H9 (cell line): ENCODE measurements at regions not wholly inside any gene's neighbourhood (a gene's known extent, or its start where the extent isn't known, plus 50 kb on each side); places are given as distances from the start of the nearest gene placed in this dataset.

Source experiments
- DNase-seq: peaks from one replicate; pipeline ENCODE4 v3.0.0-alpha.2; 2017
- H2AFZ ChIP-seq: one replicate; pipeline ENCODE4 v1.6.1; 2013; ENCODE audit warnings: mild to moderate bottlenecking, low read length, control low read depth, moderate library complexity
- H2AK5ac ChIP-seq: 2 replicates; pipeline ENCODE4 v1.6.1; 2013; ENCODE audit warnings: low read length, control low read depth, mixed read lengths; ENCODE audit not compliant: insufficient read length
- H2BK120ac ChIP-seq: one replicate; pipeline ENCODE4 v1.6.1; 2013; ENCODE audit warnings: low read depth, mild to moderate bottlenecking, low read length, control low read depth, inconsistent platforms; ENCODE audit not compliant: poor library complexity, severe bottlenecking
- H2BK12ac ChIP-seq: 2 replicates; pipeline ENCODE4 v1.6.1; 2013; ENCODE audit warnings: low read length, control low read depth, mixed read lengths, low read depth; ENCODE audit not compliant: insufficient read length
- H2BK15ac ChIP-seq: 2 replicates; pipeline ENCODE4 v1.6.1; 2013; ENCODE audit warnings: low read depth, low read length, control low read depth
- H2BK20ac ChIP-seq: one replicate; pipeline ENCODE4 v1.6.1; 2013; ENCODE audit warnings: low read depth, mild to moderate bottlenecking, low read length, control low read depth, inconsistent platforms; ENCODE audit not compliant: poor library complexity, severe bottlenecking
- H2BK5ac ChIP-seq: 2 replicates; pipeline ENCODE4 v1.6.1; 2013; ENCODE audit warnings: low read length, control low read depth, mixed read lengths; ENCODE audit not compliant: insufficient read length
- H3K14ac ChIP-seq: 2 replicates; pipeline ENCODE4 v1.6.1; 2013; ENCODE audit warnings: low read length, control low read depth; ENCODE audit not compliant: insufficient read depth
- H3K18ac ChIP-seq: 2 replicates; pipeline ENCODE4 v1.6.1; 2013; ENCODE audit warnings: low read depth, mild to moderate bottlenecking, mixed read lengths, low read length, control low read depth; ENCODE audit not compliant: insufficient read length
- H3K23ac ChIP-seq: 2 replicates; pipeline ENCODE4 v1.6.1; 2013; ENCODE audit warnings: low read length, control low read depth, mixed read lengths, low read depth; ENCODE audit not compliant: insufficient read length
- H3K23me2 ChIP-seq: 2 replicates; pipeline ENCODE4 v1.6.1; 2013; ENCODE audit warnings: low read depth, mild to moderate bottlenecking, mixed read lengths, low read length, control low read depth; ENCODE audit not compliant: insufficient read length, poor library complexity, severe bottlenecking
- H3K27ac ChIP-seq: 2 replicates; pipeline ENCODE4 v1.5.1; 2013; ENCODE audit warnings: low read length, control low read depth, mixed read lengths, low read depth; ENCODE audit not compliant: insufficient read length
- H3K27me3 ChIP-seq: 2 replicates; pipeline ENCODE4 v1.6.1; 2013; ENCODE audit warnings: low read length, control low read depth, inconsistent platforms; ENCODE audit not compliant: insufficient read depth
- H3K4ac ChIP-seq: 2 replicates; pipeline ENCODE4 v1.6.1; 2013; ENCODE audit warnings: low read depth, mild to moderate bottlenecking, control low read depth, inconsistent platforms, low read length, moderate library complexity
- H3K4me1 ChIP-seq: 2 replicates; pipeline ENCODE4 v1.6.1; 2013; ENCODE audit warnings: low read length, control low read depth, inconsistent platforms; ENCODE audit not compliant: insufficient read depth
- H3K4me2 ChIP-seq: 2 replicates; pipeline ENCODE4 v1.6.1; 2013; ENCODE audit warnings: low read length, control low read depth, mixed read lengths; ENCODE audit not compliant: insufficient read length, insufficient read depth
- H3K56ac ChIP-seq: 2 replicates; pipeline ENCODE4 v1.6.1; 2013; ENCODE audit warnings: low read depth, mild to moderate bottlenecking, mixed read lengths, low read length, control low read depth; ENCODE audit not compliant: insufficient read length
- H3K79me1 ChIP-seq: 2 replicates; pipeline ENCODE4 v1.6.1; 2013; ENCODE audit warnings: low read depth, mild to moderate bottlenecking, moderate library complexity, low read length, control low read depth, inconsistent platforms; ENCODE audit not compliant: insufficient read depth, poor library complexity, severe bottlenecking
- H3K79me2 ChIP-seq: 2 replicates; pipeline ENCODE4 v1.6.1; 2013; ENCODE audit warnings: low read length, control low read depth, inconsistent platforms; ENCODE audit not compliant: insufficient read depth
- H3K9ac ChIP-seq: 2 replicates; pipeline ENCODE4 v1.6.1; 2013; ENCODE audit warnings: low read length, control low read depth, mixed read lengths; ENCODE audit not compliant: insufficient read length; ENCODE audit errors: extremely low read depth
- H3K9me3 ChIP-seq: one replicate; pipeline ENCODE4 v1.6.1; 2013; ENCODE audit warnings: low read depth, low read length, inconsistent platforms; ENCODE audit not compliant: control insufficient read depth
- H3T11ph ChIP-seq: one replicate; pipeline ENCODE4 v1.6.1; 2013; ENCODE audit warnings: mild to moderate bottlenecking, low read length, control low read depth, inconsistent platforms
- H4K20me1 ChIP-seq: one replicate; pipeline ENCODE4 v1.6.1; 2013; ENCODE audit not compliant: control insufficient read depth, insufficient read length, insufficient read depth
- H4K5ac ChIP-seq: 2 replicates; pipeline ENCODE4 v1.6.1; 2013; ENCODE audit warnings: low read depth, mild to moderate bottlenecking, mixed read lengths, low read length, control low read depth; ENCODE audit not compliant: insufficient read length
- H4K8ac ChIP-seq: replicated peaks from 2 replicates; pipeline ENCODE4 v1.6.1; 2013; ENCODE audit warnings: low read length, control low read depth, mixed read lengths, low read depth; ENCODE audit not compliant: insufficient read length
- H4K91ac ChIP-seq: 2 replicates; pipeline ENCODE4 v1.6.1; 2013; ENCODE audit warnings: low read depth, mild to moderate bottlenecking, moderate library complexity, mixed read lengths, low read length, control low read depth; ENCODE audit not compliant: insufficient read length
- H3K27ac Mint-ChIP-seq, 3 experiments: 2 replicates in 2 of 3; 3 replicates in 1 of 3; pipeline ENCODE4 v1.8.0; 2020 to 2021; ENCODE audit warnings: mixed read lengths in 3 of 3, mild to moderate bottlenecking in 1 of 3, moderate library complexity in 1 of 3
- H3K27me3 Mint-ChIP-seq: 2 replicates; pipeline ENCODE4 v1.8.0; 2021; ENCODE audit warnings: low read depth, mild to moderate bottlenecking, moderate library complexity, mixed read lengths
- H3K36me3 Mint-ChIP-seq, 3 experiments: 2 replicates in 2 of 3; 3 replicates in 1 of 3; pipeline ENCODE4 v1.8.0; 2020 to 2021; ENCODE audit warnings: low read depth in 3 of 3, mixed read lengths in 3 of 3; ENCODE audit not compliant: insufficient read depth in 1 of 3
- H3K4me1 Mint-ChIP-seq, 2 experiments: 2 replicates each; pipeline ENCODE4 v1.8.0; 2020; ENCODE audit warnings: mixed read lengths in 2 of 2
- H3K4me3 Mint-ChIP-seq, 2 experiments: 2 replicates in 1 of 2; 3 replicates in 1 of 2; pipeline ENCODE4 v1.8.0; 2020 to 2021; ENCODE audit warnings: mild to moderate bottlenecking in 2 of 2, mixed read lengths in 2 of 2, moderate library complexity in 1 of 2
- H3K9me3 Mint-ChIP-seq, 2 experiments: 2 replicates in 1 of 2; 3 replicates in 1 of 2; pipeline ENCODE4 v1.8.0; 2020; ENCODE audit warnings: mild to moderate bottlenecking in 2 of 2, mixed read lengths in 2 of 2, moderate library complexity in 1 of 2
- WGBS: extraction: QIAGEN DNeasy Blood & Tissue Kit; methylation state at CpG from one replicate; pipeline ENCODE4 v1.1.7; 2013; ENCODE audit warnings: missing lambda C conversion rate, low lambda C conversion rate, mixed read lengths; ENCODE audit not compliant: insufficient read length; ENCODE audit errors: extremely low coverage; 5-methylcytosine and 5-hydroxymethylcytosine counted together
- TF ChIP-seq, protein P1 (sequence below): fragments of 200-600 bp; sonication (generic); conservative IDR thresholded peaks from 3 replicates; pipeline ENCODE4 v1.8.0; 2021; ENCODE audit warnings: antibody characterized with exemption, mild to moderate bottlenecking

DNA sequence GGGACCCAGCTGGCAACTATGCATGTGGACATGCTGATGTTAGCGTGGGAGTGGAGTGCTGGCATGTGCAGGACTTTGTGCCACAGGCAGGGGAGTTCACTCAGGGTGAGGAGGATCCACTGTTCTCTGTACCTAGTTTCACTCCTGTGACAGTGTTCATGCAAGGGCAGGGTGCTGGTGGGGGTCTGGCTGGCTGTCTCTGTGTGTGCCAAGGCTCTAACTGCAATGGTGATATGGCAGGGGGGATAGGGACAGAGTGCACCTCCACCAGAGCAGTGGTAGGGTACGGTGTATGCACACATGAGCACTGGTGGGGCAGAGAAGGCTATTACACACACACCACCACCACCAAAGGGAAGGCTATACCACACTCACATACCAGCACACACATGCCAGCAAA, 210.2 kb upstream of the DEFB112 start:
- peaks cover 6% of the 10 kb centered on the region for H3K9me3 ChIP-seq
- no peak overlapping the region for H2BK15ac ChIP-seq
- Mint-ChIP-seq H3K9me3 (peaks cover 38 to 52% of the 10 kb centered on the region in 2 experiments), H3K27ac (no peak overlapping the region), H3K27me3 (peaks cover 1% of the 10 kb centered on the region), H3K4me3 (no peak overlapping the region), H3K36me3 (peaks cover 26 to 43% (median 29%) of the 10 kb centered on the region in 3 experiments), H3K4me1 (peaks cover 12 to 19% of the 10 kb centered on the region in 2 experiments)
- no peaks in the 10 kb centered on the region for H3K79me1 ChIP-seq
- H3K56ac ChIP-seq, result no peak overlapping the region
- H3K23ac ChIP-seq, result no peak overlapping the region
- TF ChIP-seq, protein P1, sequence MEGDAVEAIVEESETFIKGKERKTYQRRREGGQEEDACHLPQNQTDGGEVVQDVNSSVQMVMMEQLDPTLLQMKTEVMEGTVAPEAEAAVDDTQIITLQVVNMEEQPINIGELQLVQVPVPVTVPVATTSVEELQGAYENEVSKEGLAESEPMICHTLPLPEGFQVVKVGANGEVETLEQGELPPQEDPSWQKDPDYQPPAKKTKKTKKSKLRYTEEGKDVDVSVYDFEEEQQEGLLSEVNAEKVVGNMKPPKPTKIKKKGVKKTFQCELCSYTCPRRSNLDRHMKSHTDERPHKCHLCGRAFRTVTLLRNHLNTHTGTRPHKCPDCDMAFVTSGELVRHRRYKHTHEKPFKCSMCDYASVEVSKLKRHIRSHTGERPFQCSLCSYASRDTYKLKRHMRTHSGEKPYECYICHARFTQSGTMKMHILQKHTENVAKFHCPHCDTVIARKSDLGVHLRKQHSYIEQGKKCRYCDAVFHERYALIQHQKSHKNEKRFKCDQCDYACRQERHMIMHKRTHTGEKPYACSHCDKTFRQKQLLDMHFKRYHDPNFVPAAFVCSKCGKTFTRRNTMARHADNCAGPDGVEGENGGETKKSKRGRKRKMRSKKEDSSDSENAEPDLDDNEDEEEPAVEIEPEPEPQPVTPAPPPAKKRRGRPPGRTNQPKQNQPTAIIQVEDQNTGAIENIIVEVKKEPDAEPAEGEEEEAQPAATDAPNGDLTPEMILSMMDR, result no peak
- H3T11ph ChIP-seq, result no peak overlapping the region
- H3K9ac ChIP-seq, result no peak overlapping the region
- H3K27ac ChIP-seq, result no peak overlapping the region
- no peak for DNase-seq
- no peak overlapping the region for H4K91ac ChIP-seq
- no peak overlapping the region for H4K5ac ChIP-seq
- H3K23me2 ChIP-seq, result no peaks in the 10 kb centered on the region
- no peak overlapping the region for H3K14ac ChIP-seq
- no peak overlapping the region for H3K4ac ChIP-seq
- H3K4me2 ChIP-seq, result no peak overlapping the region
- no peak overlapping the region for H4K8ac ChIP-seq
- H2AFZ ChIP-seq, result no peak overlapping the region
- H2BK12ac ChIP-seq, result no peak overlapping the region
- no peak overlapping the region for H2BK120ac ChIP-seq
- no peak overlapping the region for H2AK5ac ChIP-seq
- no peaks in the 10 kb centered on the region for H3K79me2 ChIP-seq
- no peak overlapping the region for H2BK5ac ChIP-seq
- H3K4me1 ChIP-seq, result no peaks in the 10 kb centered on the region
- no CpG with 5 or more reads among the region's 2 CpGs for whole genome bisulfite sequencing
- no peaks in the 10 kb centered on the region for H3K27me3 ChIP-seq
- H3K18ac ChIP-seq, result no peak overlapping the region
- H2BK20ac ChIP-seq, result no peak overlapping the region
- H4K20me1 ChIP-seq, result no peaks in the 10 kb centered on the region
